ENCODE measurements at regions not wholly inside any gene's neighbourhood (a gene's known extent, or its start where the extent isn't known, plus 50 kb on each side); places are given as distances from the start of the nearest gene placed in this dataset.
A peak's percentile ranks its signal among the peaks of the same experiment; 100 is the strongest.

DNA sequence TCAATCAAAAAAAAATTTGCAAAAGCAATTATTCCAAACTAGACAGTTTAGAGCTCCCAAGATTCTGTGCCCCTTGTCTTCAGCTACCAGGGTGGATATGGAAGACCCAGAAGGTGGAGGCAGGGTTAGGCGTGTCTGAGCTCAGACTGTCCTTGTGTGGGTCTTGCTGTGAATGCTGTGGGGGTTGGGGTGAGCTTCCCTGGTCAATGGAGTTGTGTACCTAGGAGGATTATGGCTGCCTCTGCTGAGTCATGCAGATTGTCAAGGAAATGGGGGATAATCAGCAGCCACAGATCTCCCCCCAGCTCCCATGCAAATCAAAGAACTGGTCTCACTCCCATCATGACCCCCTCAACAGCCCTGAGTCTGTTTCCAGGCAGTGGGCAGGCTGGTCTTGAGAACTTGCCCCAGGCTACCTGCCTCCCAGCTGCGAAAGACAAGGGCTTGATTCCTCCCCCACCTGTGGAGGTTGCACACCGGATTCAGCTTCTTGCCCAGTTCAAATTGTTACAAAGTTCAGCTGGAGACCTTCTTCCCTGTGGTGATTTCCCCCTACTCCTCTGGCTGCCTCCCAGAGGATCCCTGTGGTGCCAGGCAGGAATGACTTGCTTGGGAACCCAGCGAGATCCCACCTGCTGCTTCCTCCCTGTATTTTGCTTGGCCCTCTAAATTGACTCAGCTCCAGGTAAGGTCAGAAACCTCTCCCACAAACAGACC lies 77.0 kb downstream of the RAD51AP2 start:
- Histone ChIP-seq H3K9me3 (no peaks in the 10 kb centered on the region), H3K4me1 (peaks cover 0 to 20% (median 0%) of the 10 kb centered on the region in 3 donors), H3K27ac (peak overlapping the region; percentile 71 to 84 (median 82)), H3K4me3 (peak overlapping the region; percentile 26 to 59 (median 36)), H3K27me3 (no peaks in the 10 kb centered on the region), H3K36me3 (no peaks in the 10 kb centered on the region)
- TF ChIP-seq, protein P1, sequence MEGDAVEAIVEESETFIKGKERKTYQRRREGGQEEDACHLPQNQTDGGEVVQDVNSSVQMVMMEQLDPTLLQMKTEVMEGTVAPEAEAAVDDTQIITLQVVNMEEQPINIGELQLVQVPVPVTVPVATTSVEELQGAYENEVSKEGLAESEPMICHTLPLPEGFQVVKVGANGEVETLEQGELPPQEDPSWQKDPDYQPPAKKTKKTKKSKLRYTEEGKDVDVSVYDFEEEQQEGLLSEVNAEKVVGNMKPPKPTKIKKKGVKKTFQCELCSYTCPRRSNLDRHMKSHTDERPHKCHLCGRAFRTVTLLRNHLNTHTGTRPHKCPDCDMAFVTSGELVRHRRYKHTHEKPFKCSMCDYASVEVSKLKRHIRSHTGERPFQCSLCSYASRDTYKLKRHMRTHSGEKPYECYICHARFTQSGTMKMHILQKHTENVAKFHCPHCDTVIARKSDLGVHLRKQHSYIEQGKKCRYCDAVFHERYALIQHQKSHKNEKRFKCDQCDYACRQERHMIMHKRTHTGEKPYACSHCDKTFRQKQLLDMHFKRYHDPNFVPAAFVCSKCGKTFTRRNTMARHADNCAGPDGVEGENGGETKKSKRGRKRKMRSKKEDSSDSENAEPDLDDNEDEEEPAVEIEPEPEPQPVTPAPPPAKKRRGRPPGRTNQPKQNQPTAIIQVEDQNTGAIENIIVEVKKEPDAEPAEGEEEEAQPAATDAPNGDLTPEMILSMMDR (IDR thresholded peaks at IDR 0.05): no peak
- TF ChIP-seq POLR2A (IDR thresholded peaks at IDR 0.05): no peak
- WGBS, 2 donors: 31 to 48% methylated on average over 3 to 4 of the region's 4 CpGs
- intact Hi-C loops (cut with DNase I): no loop called here
- no peak for DNase-seq

DNA sequence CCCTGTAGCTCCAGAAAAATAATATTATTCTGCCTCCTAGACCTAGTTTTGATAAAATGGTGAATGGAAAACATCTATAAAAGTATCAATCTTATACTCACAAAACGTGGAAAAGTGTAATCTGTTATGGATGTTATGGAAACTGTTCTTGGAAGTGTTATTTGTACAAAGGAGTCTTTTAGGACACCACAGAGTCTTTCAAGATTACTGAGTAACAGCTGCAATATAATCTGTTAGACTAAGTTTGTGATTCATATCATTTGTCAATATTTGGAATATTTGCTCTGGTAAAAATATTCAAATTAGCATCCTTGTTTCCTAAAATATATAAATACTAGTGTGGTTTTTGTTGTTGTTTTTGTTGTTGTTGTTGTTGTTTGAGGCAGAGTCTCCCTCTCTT lies 87.9 kb downstream of the RAD51AP2 start:
- Histone ChIP-seq H3K27me3 (no peaks in the 10 kb centered on the region), H3K27ac (no peak overlapping the region), H3K4me3 (no peak overlapping the region), H3K9me3 (no peaks in the 10 kb centered on the region), H3K36me3 (peaks cover 0 to 7% (median 0%) of the 10 kb centered on the region in 3 donors), H3K4me1 (peaks cover 0 to 27% (median 0%) of the 10 kb centered on the region in 3 donors)
- no peak for DNase-seq
- TF ChIP-seq, protein P1 (IDR thresholded peaks at IDR 0.05): no peak
- TF ChIP-seq POLR2A (IDR thresholded peaks at IDR 0.05): no peak
- intact Hi-C loops (cut with DNase I): no loop called here
- WGBS, 2 donors: 57 to 69% methylated on average over 1 of the region's 1 CpG

DNA sequence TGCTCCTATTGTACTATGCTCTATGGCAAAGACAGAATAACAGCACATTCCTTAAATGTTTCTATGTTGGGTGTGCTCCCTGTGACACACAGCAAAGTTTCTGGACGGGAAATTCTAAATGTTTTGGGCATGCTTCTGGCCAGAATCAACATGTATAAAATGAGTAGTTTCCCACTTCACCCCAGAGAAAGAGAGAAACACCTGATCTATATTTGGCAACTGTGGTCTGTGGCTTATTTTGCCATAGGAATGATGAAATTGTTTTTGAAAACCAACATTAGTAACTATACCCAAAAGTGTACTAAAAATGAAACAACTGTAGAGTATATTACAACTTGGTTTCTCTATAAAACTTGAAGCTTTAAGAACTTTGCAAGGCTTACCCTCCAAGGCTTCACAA lies 89.1 kb downstream of the RAD51AP2 start:
- peaks cover 0 to 7% (median 0%) of the 10 kb centered on the region in 3 donors for H3K36me3 ChIP-seq
- H3K27ac ChIP-seq: peak overlapping the region in 1 of 4 donors; percentile 2
- WGBS, 2 donors: 32 to 33% methylated on average over 1 of the region's 1 CpG
- H3K27me3 ChIP-seq: no peaks in the 10 kb centered on the region
- TF ChIP-seq POLR2A (IDR thresholded peaks at IDR 0.05): no peak
- TF ChIP-seq, protein P1 (IDR thresholded peaks at IDR 0.05): no peak
- no peak overlapping the region for H3K4me3 ChIP-seq
- intact Hi-C loops (cut with DNase I): no loop called here
- no peaks in the 10 kb centered on the region for H3K9me3 ChIP-seq
- peaks cover 0 to 27% (median 0%) of the 10 kb centered on the region in 3 donors for H3K4me1 ChIP-seq
- DNase-seq: no peak

DNA sequence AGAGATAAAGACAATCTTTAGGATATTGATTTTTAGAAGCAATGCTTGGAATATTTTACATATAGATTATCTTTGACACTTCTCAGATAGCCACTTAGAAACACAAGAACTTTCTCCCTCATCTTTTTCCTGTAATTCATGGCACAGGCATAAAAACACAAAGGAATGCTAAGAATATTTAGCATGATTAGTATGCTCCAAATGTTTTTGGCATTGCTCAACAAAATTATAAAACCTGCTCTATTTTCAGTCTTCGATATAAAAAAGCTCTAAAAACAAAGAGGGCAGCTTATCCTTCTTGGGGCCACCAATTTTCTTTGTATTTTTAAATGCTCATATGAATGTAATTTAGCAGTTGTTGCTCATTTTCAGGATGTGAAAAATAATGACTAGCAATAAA lies 90.8 kb downstream of the RAD51AP2 start:
- DNase-seq: no peak
- Histone ChIP-seq H3K4me3 (no peak overlapping the region), H3K36me3 (peaks cover 0 to 7% (median 0%) of the 10 kb centered on the region in 3 donors), H3K4me1 (peaks cover 0 to 27% (median 0%) of the 10 kb centered on the region in 3 donors), H3K27ac (no peak overlapping the region), H3K27me3 (no peaks in the 10 kb centered on the region), H3K9me3 (no peaks in the 10 kb centered on the region)
- TF ChIP-seq, protein P1 (IDR thresholded peaks at IDR 0.05): no peak
- TF ChIP-seq POLR2A (IDR thresholded peaks at IDR 0.05): no peak
- WGBS, 2 donors: 30 to 64% methylated on average over 1 of the region's 1 CpG
- intact Hi-C loops (cut with DNase I): no loop called here

DNA sequence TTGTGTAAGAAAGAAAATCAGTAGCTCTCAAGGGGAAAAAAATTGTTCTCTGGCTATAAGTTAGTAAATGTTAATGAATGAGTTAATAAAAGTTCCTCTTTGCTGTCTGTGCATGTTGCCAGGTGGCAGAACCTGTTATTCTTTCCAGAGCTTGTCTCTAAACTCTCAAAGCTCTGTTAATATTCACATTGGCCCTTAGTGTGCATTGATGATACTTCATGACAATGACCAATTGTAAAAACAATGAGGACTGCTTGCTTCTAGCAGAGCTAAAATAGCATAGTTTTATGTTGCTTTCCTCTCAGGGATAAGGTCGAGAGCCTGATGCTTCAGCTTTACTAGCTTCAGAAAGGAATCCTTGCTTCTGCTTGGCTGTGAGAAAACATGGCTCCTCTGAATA lies 91.5 kb downstream of the RAD51AP2 start:
- no peaks in the 10 kb centered on the region for H3K9me3 ChIP-seq
- no peaks in the 10 kb centered on the region for H3K27me3 ChIP-seq
- H3K4me3 ChIP-seq: no peak overlapping the region
- TF ChIP-seq POLR2A (IDR thresholded peaks at IDR 0.05): no peak
- TF ChIP-seq, protein P1 (IDR thresholded peaks at IDR 0.05): no peak
- peaks cover 0 to 27% (median 0%) of the 10 kb centered on the region in 3 donors for H3K4me1 ChIP-seq
- DNase-seq: no peak
- intact Hi-C loops (cut with DNase I): no loop called here
- H3K27ac ChIP-seq: no peak overlapping the region
- WGBS, 2 donors: 11 to 17% methylated on average over 1 of the region's 1 CpG
- peaks cover 0 to 7% (median 0%) of the 10 kb centered on the region in 3 donors for H3K36me3 ChIP-seq

Measured in esophagus squamous epithelium (tissue), 5 donors.